Natural killer cell (primary cell): ENCODE measurements at regions not wholly inside any gene's neighbourhood (a gene's known extent, or its start where the extent isn't known, plus 50 kb on each side); places are given as distances from the start of the nearest gene placed in this dataset.

ENCODE experiments used
- ATAC-seq, 3 donors: fragments of 150-1000 bp in 2 of 3; fragments of 200-7000 bp in 1 of 3; cut with Tn5 transposase; 1 replicate in 1 of 3; 2 replicates in 2 of 3; pipeline ENCODE4 v1.10.0; 2021; ENCODE audit warnings: mild to moderate bottlenecking in 2 of 3, moderate library complexity in 2 of 3
- DNase-seq, 2 donors: peaks; one replicate each; pipeline versions ENCODE4 v3.0.0 to v3.0.0-alpha.2; 2013 to 2021; ENCODE audit warnings: mixed read lengths in 1 of 2
- H3K27ac ChIP-seq: one replicate; pipeline ENCODE4 v1.5.1; 2013; ENCODE audit warnings: mild to moderate bottlenecking, low read length
- H3K27me3 ChIP-seq: one replicate; pipeline ENCODE4 v1.6.1; 2013; ENCODE audit warnings: low read length; ENCODE audit not compliant: control insufficient read depth, insufficient read depth
- H3K36me3 ChIP-seq: one replicate; pipeline ENCODE4 v1.6.1; 2013; ENCODE audit warnings: low read length; ENCODE audit not compliant: control insufficient read depth, insufficient read depth
- H3K4me1 ChIP-seq: one replicate; pipeline ENCODE4 v1.6.1; 2013; ENCODE audit warnings: low read length; ENCODE audit not compliant: control insufficient read depth, insufficient read depth
- H3K4me3 ChIP-seq: one replicate; pipeline ENCODE4 v1.5.1; 2013; ENCODE audit warnings: low read length
- H3K9me3 ChIP-seq: one replicate; pipeline ENCODE4 v1.6.1; 2013; ENCODE audit warnings: low read length; ENCODE audit not compliant: control insufficient read depth, insufficient read depth
- H3K27ac Mint-ChIP-seq, 2 donors: one replicate each; pipeline ENCODE4 v1.8.0; 2022; ENCODE audit warnings: mild to moderate bottlenecking in 2 of 2, mixed read lengths in 2 of 2, moderate library complexity in 1 of 2
- H3K27me3 Mint-ChIP-seq, 2 donors: one replicate each; pipeline ENCODE4 v1.8.0; 2022; ENCODE audit warnings: low read depth in 2 of 2, mixed read lengths in 2 of 2
- H3K36me3 Mint-ChIP-seq: one replicate; pipeline ENCODE4 v1.8.0; 2022; ENCODE audit warnings: mixed read lengths
- H3K4me1 Mint-ChIP-seq, 2 donors: one replicate each; pipeline ENCODE4 v1.8.0; 2022; ENCODE audit warnings: mixed read lengths in 2 of 2
- H3K4me3 Mint-ChIP-seq: one replicate; pipeline ENCODE4 v1.8.0; 2022; ENCODE audit warnings: mild to moderate bottlenecking, moderate library complexity, mixed read lengths
- H3K9me3 Mint-ChIP-seq, 2 donors: one replicate each; pipeline ENCODE4 v1.8.0; 2022; ENCODE audit warnings: mixed read lengths in 2 of 2
- WGBS: methylation state at CpG from one replicate; pipeline ENCODE4 v1.1.7; 2013; ENCODE audit warnings: missing lambda C conversion rate; ENCODE audit not compliant: insufficient coverage; 5-methylcytosine and 5-hydroxymethylcytosine counted together
- intact Hi-C: fragments of 100-400 bp; cut with micrococcal nuclease; formaldehyde crosslinking; loops from one replicate; pipeline ENCODE4 v1.14.2; 2022
- TF ChIP-seq, protein P1 (sequence below): fragments of 200-600 bp; IDR thresholded peaks from one replicate; pipeline ENCODE4 v1.8.0; 2022; ENCODE audit warnings: antibody characterized with exemption

DNA sequence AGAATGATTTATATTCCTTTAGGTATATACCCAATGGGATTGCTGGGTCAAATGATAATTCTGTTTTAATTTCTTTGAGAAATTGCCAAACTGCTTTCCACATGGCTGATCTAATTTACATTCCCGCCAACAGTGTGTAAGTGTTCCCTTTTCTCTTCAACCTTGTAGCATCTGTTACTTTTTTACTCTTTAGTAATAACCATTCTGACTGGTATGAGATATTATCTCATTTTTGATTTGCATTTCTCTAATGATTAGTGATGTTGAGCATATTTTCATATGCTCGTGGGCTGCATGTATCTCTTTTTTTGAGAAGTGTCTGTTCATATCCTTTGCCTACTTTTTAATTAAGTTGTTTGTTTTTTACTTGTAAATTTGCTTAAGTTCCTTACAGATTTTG lies 1264.2 kb downstream of the OTOL1 start:
- no peak overlapping the region for H3K27ac ChIP-seq
- H3K4me3 ChIP-seq: no peak overlapping the region
- ATAC-seq (no peak), DNase-seq (no peak)
- no peak overlapping the region for H3K4me3 Mint-ChIP-seq
- no CpG with 5 or more reads among the region's 2 CpGs for WGBS
- H3K27ac Mint-ChIP-seq: no peak overlapping the region
- H3K4me1 Mint-ChIP-seq: no peaks in the 10 kb centered on the region
- TF ChIP-seq, protein P1, sequence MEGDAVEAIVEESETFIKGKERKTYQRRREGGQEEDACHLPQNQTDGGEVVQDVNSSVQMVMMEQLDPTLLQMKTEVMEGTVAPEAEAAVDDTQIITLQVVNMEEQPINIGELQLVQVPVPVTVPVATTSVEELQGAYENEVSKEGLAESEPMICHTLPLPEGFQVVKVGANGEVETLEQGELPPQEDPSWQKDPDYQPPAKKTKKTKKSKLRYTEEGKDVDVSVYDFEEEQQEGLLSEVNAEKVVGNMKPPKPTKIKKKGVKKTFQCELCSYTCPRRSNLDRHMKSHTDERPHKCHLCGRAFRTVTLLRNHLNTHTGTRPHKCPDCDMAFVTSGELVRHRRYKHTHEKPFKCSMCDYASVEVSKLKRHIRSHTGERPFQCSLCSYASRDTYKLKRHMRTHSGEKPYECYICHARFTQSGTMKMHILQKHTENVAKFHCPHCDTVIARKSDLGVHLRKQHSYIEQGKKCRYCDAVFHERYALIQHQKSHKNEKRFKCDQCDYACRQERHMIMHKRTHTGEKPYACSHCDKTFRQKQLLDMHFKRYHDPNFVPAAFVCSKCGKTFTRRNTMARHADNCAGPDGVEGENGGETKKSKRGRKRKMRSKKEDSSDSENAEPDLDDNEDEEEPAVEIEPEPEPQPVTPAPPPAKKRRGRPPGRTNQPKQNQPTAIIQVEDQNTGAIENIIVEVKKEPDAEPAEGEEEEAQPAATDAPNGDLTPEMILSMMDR: no peak
- H3K27me3 Mint-ChIP-seq: no peaks in the 10 kb centered on the region
- peaks cover 4% of the 10 kb centered on the region for H3K9me3 ChIP-seq
- no peaks in the 10 kb centered on the region for H3K36me3 Mint-ChIP-seq
- H3K4me1 ChIP-seq: no peaks in the 10 kb centered on the region
- no peaks in the 10 kb centered on the region for H3K36me3 ChIP-seq
- no peaks in the 10 kb centered on the region for H3K27me3 ChIP-seq
- peaks cover 4 to 7% of the 10 kb centered on the region in 2 donors for H3K9me3 Mint-ChIP-seq
- intact Hi-C loops: no loop called here

DNA sequence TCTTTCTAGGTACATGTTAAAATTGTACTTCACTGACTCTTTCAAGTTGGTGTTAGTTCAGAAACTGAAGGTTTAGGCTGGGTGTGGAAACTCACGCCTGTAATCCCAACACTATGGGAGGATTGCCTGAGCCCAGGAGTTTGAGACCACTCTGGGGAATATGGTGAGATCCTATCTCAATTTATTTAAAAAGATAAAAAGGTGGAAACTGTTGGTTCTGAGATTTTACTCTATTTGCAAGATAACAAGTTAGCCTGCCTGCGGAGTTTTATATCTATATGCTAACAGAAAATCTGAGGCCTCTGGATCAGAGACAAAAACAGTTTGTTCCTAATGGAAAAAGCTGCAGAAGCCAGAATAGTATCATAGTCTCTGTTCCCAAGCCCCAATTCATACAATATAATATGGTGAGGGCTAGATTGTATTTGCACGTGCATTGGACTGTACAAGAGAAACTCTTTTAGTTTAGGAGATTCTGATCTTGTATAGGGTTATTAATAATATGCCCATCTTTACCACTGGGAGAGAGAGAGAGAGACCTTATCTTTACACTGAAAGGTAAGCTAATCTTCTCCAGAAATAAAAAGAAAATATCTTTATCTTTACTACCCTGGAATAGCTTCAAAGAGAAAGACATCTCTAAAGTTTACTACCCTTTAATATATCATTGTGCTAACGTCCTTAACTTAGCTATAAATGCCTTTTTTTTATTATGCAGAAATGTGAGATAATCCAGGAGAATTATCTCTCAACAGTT lies 1267.6 kb downstream of the OTOL1 start:
- Histone ChIP-seq H3K27ac (no peak overlapping the region), H3K27me3 (no peaks in the 10 kb centered on the region), H3K36me3 (no peaks in the 10 kb centered on the region), H3K4me1 (no peaks in the 10 kb centered on the region), H3K4me3 (no peak overlapping the region), H3K9me3 (peaks cover 9% of the 10 kb centered on the region)
- TF ChIP-seq, protein P1: no peak
- 77% methylated on average over 2 of the region's 4 CpGs for WGBS
- no peak for ATAC-seq
- intact Hi-C loops: no loop called here
- H3K27ac Mint-ChIP-seq: no peak overlapping the region
- no peaks in the 10 kb centered on the region for H3K27me3 Mint-ChIP-seq
- H3K9me3 Mint-ChIP-seq: peaks cover 4% of the 10 kb centered on the region in 2 donors
- DNase-seq: no peak
- no peak overlapping the region for H3K4me3 Mint-ChIP-seq
- H3K4me1 Mint-ChIP-seq: no peaks in the 10 kb centered on the region
- no peaks in the 10 kb centered on the region for H3K36me3 Mint-ChIP-seq

DNA sequence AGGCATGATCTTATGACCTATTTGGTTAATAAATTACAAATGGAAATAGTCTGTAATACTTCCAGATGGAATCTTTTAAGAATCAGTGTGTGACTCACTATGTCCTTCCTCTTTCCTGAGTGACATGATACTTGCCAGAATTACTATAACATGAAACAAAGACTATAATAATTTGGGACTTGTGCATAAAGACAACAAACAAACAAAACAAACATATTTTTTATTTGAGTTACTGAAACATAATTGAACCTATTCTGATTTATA lies 1268.1 kb downstream of the OTOL1 start:
- Mint-ChIP-seq H3K9me3 (peaks cover 4% of the 10 kb centered on the region in 2 donors), H3K4me3 (no peak overlapping the region), H3K4me1 (no peaks in the 10 kb centered on the region), H3K36me3 (no peaks in the 10 kb centered on the region), H3K27me3 (no peaks in the 10 kb centered on the region), H3K27ac (no peak overlapping the region)
- DNase-seq (no peak), ATAC-seq (no peak)
- TF ChIP-seq, protein P1: no peak
- Histone ChIP-seq H3K27me3 (no peaks in the 10 kb centered on the region), H3K4me3 (no peak overlapping the region), H3K4me1 (no peaks in the 10 kb centered on the region), H3K27ac (no peak overlapping the region), H3K9me3 (peaks cover 9% of the 10 kb centered on the region), H3K36me3 (no peaks in the 10 kb centered on the region)
- intact Hi-C loops: no loop called here

DNA sequence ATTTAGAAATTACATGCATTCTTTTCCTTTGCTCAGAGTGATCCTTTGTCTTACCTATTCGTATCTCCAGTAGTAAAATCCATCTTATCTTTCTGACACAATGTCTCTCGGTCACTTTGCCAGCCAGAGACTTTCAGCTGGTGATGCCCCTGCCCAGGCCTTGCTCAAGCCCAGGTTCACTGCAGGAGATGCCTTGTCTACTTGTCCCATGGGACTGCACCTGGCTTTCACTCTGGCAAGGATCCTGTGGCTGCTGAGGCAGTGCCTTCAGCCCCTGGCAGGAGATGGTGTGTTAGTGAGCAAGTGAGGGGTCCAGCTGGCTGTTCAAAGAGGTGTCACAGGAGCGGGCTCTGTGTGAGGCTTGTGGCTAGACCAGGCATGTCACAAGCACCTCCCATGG lies 1268.9 kb downstream of the OTOL1 start:
- Histone ChIP-seq H3K36me3 (no peaks in the 10 kb centered on the region), H3K27ac (no peak overlapping the region), H3K27me3 (no peaks in the 10 kb centered on the region), H3K9me3 (peaks cover 9% of the 10 kb centered on the region), H3K4me3 (no peak overlapping the region), H3K4me1 (no peaks in the 10 kb centered on the region)
- H3K27ac Mint-ChIP-seq: no peak overlapping the region
- intact Hi-C loops: no loop called here
- TF ChIP-seq, protein P1: no peak
- no peak overlapping the region for H3K4me3 Mint-ChIP-seq
- no peak for DNase-seq
- 77% methylated on average over 3 of the region's 3 CpGs for WGBS
- H3K27me3 Mint-ChIP-seq: no peaks in the 10 kb centered on the region
- H3K4me1 Mint-ChIP-seq: no peaks in the 10 kb centered on the region
- H3K36me3 Mint-ChIP-seq: no peaks in the 10 kb centered on the region
- no peak for ATAC-seq
- peaks cover 4% of the 10 kb centered on the region in 2 donors for H3K9me3 Mint-ChIP-seq
